Endothelial cell of umbilical vein (primary cell): ENCODE measurements at regions not wholly inside any gene's neighbourhood (a gene's known extent, or its start where the extent isn't known, plus 50 kb on each side); places are given as distances from the start of the nearest gene placed in this dataset.

Source experiments
- BruUV-seq: library from RNA; stranded (reverse); fragments of 400-500 nt; replicated peaks from 2 replicates; lab custom pipeline; 2021; lab: Mats Ljungman, UMichigan
- CTCF ChIA-PET: fragments of 300-600, 350-600 bp; sonication (Branson Sonifier 250); formaldehyde crosslinking; loops from one replicate; lab custom pipeline; 2021; ENCODE audit warnings: antibody characterized with exemption, inconsistent platforms; lab: Charles Lee
- POLR2A ChIA-PET: fragments of 300-600, 350-600 bp; sonication (Branson Sonifier 250); formaldehyde crosslinking; loops from one replicate; lab custom pipeline; 2021; ENCODE audit warnings: antibody characterized with exemption, inconsistent platforms; lab: Charles Lee
- DNase-seq: peaks from one replicate; pipeline ENCODE4 v3.0.0-alpha.2; 2011; ENCODE audit warnings: low read depth, low spot score
- FAIRE-seq: peaks from 2 replicates; lab custom pipeline; 2011; peaks lifted over from hg19 to GRCh38; lab: Jason Lieb, UNC
- H2AFZ ChIP-seq: 2 replicates; pipeline ENCODE4 v1.6.0; 2012; ENCODE audit warnings: low read depth, low read length, control low read depth, inconsistent platforms
- H3K27ac ChIP-seq: 2 replicates; pipeline ENCODE4 v1.5.1; 2011; ENCODE audit warnings: low read depth, mild to moderate bottlenecking, control low read depth, low read length, moderate library complexity; ENCODE audit not compliant: insufficient read depth
- H3K27me3 ChIP-seq, 2 experiments: 2 replicates each; pipeline versions ENCODE4 v1.6.0 to v1.6.1; 2011; ENCODE audit warnings: low read length in 2 of 2, mixed read lengths in 1 of 2; ENCODE audit not compliant: control insufficient read depth in 2 of 2, insufficient read depth in 2 of 2
- H3K36me3 ChIP-seq, 2 experiments: 2 replicates in 1 of 2; 3 replicates in 1 of 2; pipeline ENCODE4 v1.5.1; 2011; ENCODE audit warnings: low read length in 2 of 2, mild to moderate bottlenecking in 1 of 2, moderate library complexity in 1 of 2; ENCODE audit not compliant: control insufficient read depth in 2 of 2, insufficient read depth in 2 of 2; ENCODE audit errors: extremely low read depth in 1 of 2
- H3K4me1 ChIP-seq: 3 replicates; pipeline ENCODE4 v1.5.1; 2011; ENCODE audit warnings: mild to moderate bottlenecking, low read length; ENCODE audit not compliant: control insufficient read depth, insufficient read depth; ENCODE audit errors: extremely low read depth
- H3K4me2 ChIP-seq: 2 replicates; pipeline ENCODE4 v1.6.1; 2011; ENCODE audit warnings: low read length, control low read depth, mixed read lengths; ENCODE audit not compliant: insufficient read depth
- H3K4me3 ChIP-seq, 3 experiments: fragments of 200-600 bp in 1 of 3; sonication (generic), shearing (Covaris generic) in 1 of 3; replicated peaks in 1 of 3; 2 replicates each; pipeline ENCODE4 v1.5.1; 2011 to 2016; ENCODE audit warnings: control low read depth in 3 of 3, low read length in 3 of 3, mild to moderate bottlenecking in 2 of 3, inconsistent platforms in 1 of 3, low read depth in 1 of 3, moderate library complexity in 1 of 3; ENCODE audit not compliant: insufficient read depth in 1 of 3
- H3K79me2 ChIP-seq: 2 replicates; pipeline ENCODE4 v1.6.0; 2012; ENCODE audit warnings: low read length, inconsistent platforms; ENCODE audit not compliant: control insufficient read depth, insufficient read depth
- H3K9ac ChIP-seq: replicated peaks from 2 replicates; pipeline ENCODE3; 2011; ENCODE audit warnings: low read length, control low read depth; ENCODE audit not compliant: insufficient read depth; ENCODE audit errors: extremely low read depth
- H3K9me1 ChIP-seq: replicated peaks from 3 replicates; pipeline ENCODE4 v1.6.0; 2011; ENCODE audit warnings: mild to moderate bottlenecking, low read length; ENCODE audit not compliant: control insufficient read depth, insufficient read depth; ENCODE audit errors: extremely low read depth
- H3K9me3 ChIP-seq: replicated peaks from 2 replicates; pipeline ENCODE4 v1.5.1; 2012; ENCODE audit warnings: low read length, inconsistent platforms; ENCODE audit not compliant: control insufficient read depth, insufficient read depth
- H4K20me1 ChIP-seq: replicated peaks from 2 replicates; pipeline ENCODE3; 2011; ENCODE audit warnings: mild to moderate bottlenecking, low read length; ENCODE audit not compliant: control insufficient read depth, insufficient read depth; ENCODE audit errors: extremely low read depth
- CTCF ChIP-seq, 2 donors: IDR thresholded peaks; 1 replicate in 1 of 2; 2 replicates in 1 of 2; pipeline ENCODE4 v1.5.1; 2011; ENCODE audit warnings: low read length in 2 of 2, mild to moderate bottlenecking in 2 of 2, moderate library complexity in 2 of 2, control low read depth in 1 of 2, inconsistent platforms in 1 of 2, low read depth in 1 of 2; ENCODE audit not compliant: insufficient read depth in 1 of 2; ENCODE audit errors: extremely low read depth in 1 of 2
- EZH2 ChIP-seq: IDR thresholded peaks from 2 replicates; pipeline ENCODE4 v1.6.1; 2012; ENCODE audit warnings: borderline replicate concordance, low read depth, mild to moderate bottlenecking, moderate library complexity, low read length, inconsistent platforms; ENCODE audit not compliant: severe bottlenecking
- FOS ChIP-seq: IDR thresholded peaks from 2 replicates; pipeline ENCODE4 v1.6.1; 2011; ENCODE audit warnings: mild to moderate bottlenecking, low read length, moderate library complexity, borderline replicate concordance; ENCODE audit not compliant: insufficient read depth
- GATA2 ChIP-seq: IDR thresholded peaks from 2 replicates; pipeline ENCODE4 v1.7.0; 2011; ENCODE audit warnings: low read depth, mild to moderate bottlenecking, moderate library complexity, mixed read lengths, low read length; ENCODE audit not compliant: insufficient read length, insufficient read depth
- JUN ChIP-seq: IDR thresholded peaks from 2 replicates; pipeline ENCODE4 v1.6.1; 2011; ENCODE audit warnings: borderline replicate concordance, low read depth; ENCODE audit not compliant: insufficient read length, insufficient read depth
- MAX ChIP-seq: IDR thresholded peaks from 2 replicates; pipeline ENCODE4 v1.6.1; 2011; ENCODE audit not compliant: insufficient read depth, insufficient read length
- MYC ChIP-seq: IDR thresholded peaks from one replicate; pipeline ENCODE4 v1.6.1; 2011; ENCODE audit warnings: mild to moderate bottlenecking, low read depth, low read length
- POLR2A ChIP-seq: IDR thresholded peaks from 2 replicates; pipeline ENCODE4 v1.6.1; 2012; ENCODE audit warnings: low read depth, mild to moderate bottlenecking, control low read depth, low read length
- POLR2AphosphoS5 ChIP-seq: IDR thresholded peaks from 2 replicates; pipeline ENCODE4 v1.6.1; 2012; ENCODE audit warnings: low read depth, mild to moderate bottlenecking, control low read depth, low read length, moderate library complexity; ENCODE audit not compliant: insufficient read depth
- dilution Hi-C: fragments of 300-500 bp; cut with MboI; formaldehyde crosslinking; loops from one replicate; pipeline ENCODE4 v1.15.0; 2019; ENCODE audit warnings: low sequenced_read_pairs; ENCODE audit not compliant: extremely low pct_ligation_motif_present
- intact Hi-C: fragments of 100-400 bp; cut with micrococcal nuclease; formaldehyde crosslinking; loops from one replicate; pipeline ENCODE4 v1.10.0; 2022

- DNase-seq = no peak
- Histone ChIP-seq H3K79me2 (no peaks in the 10 kb centered on the region), H3K9ac (no peak overlapping the region), H3K4me2 (no peak overlapping the region), H4K20me1 (no peaks in the 10 kb centered on the region), H3K9me3 (no peaks in the 10 kb centered on the region), H3K27me3 (peaks cover 0 to 2% of the 10 kb centered on the region in 2 experiments), H3K27ac (no peak overlapping the region), H3K4me3 (no peak overlapping the region), H3K9me1 (no peaks in the 10 kb centered on the region), H3K36me3 (no peaks in the 10 kb centered on the region), H3K4me1 (peaks cover 2% of the 10 kb centered on the region), H2AFZ (no peak overlapping the region)
- intact Hi-C loops (no loop called here), dilution Hi-C loops (no loop called here)
- ChIA-PET POLR2A (no interaction called here), CTCF (no interaction called here)
- FAIRE-seq = no peak
- BruUV-seq = no TSS peak
- TF ChIP-seq FOS = no peak
- TF ChIP-seq POLR2AphosphoS5 = no peak
- TF ChIP-seq EZH2 = no peak
- no peak for TF ChIP-seq MYC
- TF ChIP-seq GATA2 = no peak
- TF ChIP-seq CTCF (IDR thresholded peaks at IDR 0.05; ENCODE audit: extremely low read depth in 1 of 2, insufficient read depth in 1 of 2, low read depth in 1 of 2, low read length in 2 of 2) = no peak
- no peak for TF ChIP-seq MAX
- TF ChIP-seq JUN = no peak
- TF ChIP-seq POLR2A = no peak
Observed at GRCh38 chr13:100892981-100893380, 218.4 kb upstream of the TMTC4 start.
